Right lobe of liver (tissue), 6 donors: ENCODE measurements at regions not wholly inside any gene's neighbourhood (a gene's known extent, or its start where the extent isn't known, plus 50 kb on each side); places are given as distances from the start of the nearest gene placed in this dataset.
A peak's percentile ranks its signal among the peaks of the same experiment; 100 is the strongest.

Experiments
- ATAC-seq, 4 donors: fragments of 200-7000 bp; cut with Tn5 transposase; one replicate each; pipeline ENCODE4 v1.9.1; 2020; ENCODE audit warnings: mild to moderate bottlenecking in 4 of 4, moderate library complexity in 4 of 4
- DNase-seq, 3 donors: peaks; one replicate each; pipeline ENCODE4 v3.0.0-alpha.2; 2020
- H3K27ac ChIP-seq, 3 donors: fragments of 200-600 bp; one replicate each; pipeline ENCODE4 v1.8.0; 2022
- H3K27me3 ChIP-seq, 2 donors: fragments of 200-600 bp; one replicate each; pipeline ENCODE4 v1.8.0; 2022
- H3K36me3 ChIP-seq, 4 donors: fragments of 200-600 bp; sonication (generic) in 1 of 4; one replicate each; pipeline versions ENCODE4 v1.5.1 to v1.8.0; 2017 to 2022; ENCODE audit warnings: control low read depth in 1 of 4
- H3K4me1 ChIP-seq, 4 donors: fragments of 200-600 bp; sonication (generic) in 1 of 4; one replicate each; pipeline versions ENCODE4 v1.5.1 to v1.8.0; 2017 to 2022; ENCODE audit warnings: control low read depth in 1 of 4
- H3K4me3 ChIP-seq, 3 donors: fragments of 200-600 bp; one replicate each; pipeline ENCODE4 v1.8.0; 2022
- H3K9me3 ChIP-seq, 4 donors: fragments of 200-600 bp; sonication (generic) in 1 of 4; one replicate each; pipeline versions ENCODE4 v1.5.1 to v1.8.0; 2017 to 2022; ENCODE audit warnings: control low read depth in 1 of 4
- CTCF ChIP-seq, 4 donors: fragments of 200-600 bp in 3 of 4; fragments of 450-650 bp in 1 of 4; IDR thresholded peaks; one replicate each; pipeline versions ENCODE4 v1.5.1 to v1.8.0; 2016 to 2022; ENCODE audit warnings: antibody characterized with exemption in 4 of 4, mild to moderate bottlenecking in 2 of 4
- POLR2A ChIP-seq: fragments of 450-650 bp; IDR thresholded peaks from one replicate; pipeline ENCODE4 v1.6.1; 2017; ENCODE audit warnings: antibody characterized with exemption, mild to moderate bottlenecking
- WGBS: methylation state at CpG from one replicate; pipeline ENCODE4 v1.1.6; 2018; ENCODE audit warnings: low coverage, low lambda C conversion rate; ENCODE audit not compliant: insufficient coverage; ENCODE audit errors: missing lambda C conversion rate; 5-methylcytosine and 5-hydroxymethylcytosine counted together
- intact Hi-C, 2 donors: fragments of 100-400 bp; cut with DNase I; formaldehyde crosslinking; loops; one replicate each; pipeline versions ENCODE4 v1.11.2 to v1.14.1; 2022
- donor health status: DM: no; HTN: yes; CAD: no.
- donor health status: DM: no; HTN: no; CAD: no.
- donor health status: DM: no; HTN: no; CAD: no.
- donor health status: DM: no; HTN: yes; CAD: no.
- donor health status: DM: no; HTN: yes; CAD: no.

GRCh38 chr7:156147756-156148504 is 335.7 kb upstream of the SHH start:
- no peaks in the 10 kb centered on the region for H3K9me3 ChIP-seq
- no peak overlapping the region for H3K27ac ChIP-seq
- H3K27me3 ChIP-seq = no peaks in the 10 kb centered on the region
- no peak for TF ChIP-seq POLR2A
- no peak for TF ChIP-seq CTCF (IDR thresholded peaks at IDR 0.05)
- no peak for DNase-seq
- H3K36me3 ChIP-seq = no peaks in the 10 kb centered on the region
- no peak overlapping the region for H3K4me3 ChIP-seq
- no peaks in the 10 kb centered on the region for H3K4me1 ChIP-seq
- intact Hi-C loops = no loop called here
- no peak for ATAC-seq
- WGBS = 65% methylated on average over 7 of the region's 15 CpGs

- no peaks in the 10 kb centered on the region for H3K9me3 ChIP-seq
- DNase-seq (no peak), ATAC-seq (peak in 2 of 4 donors; percentile 53 to 95)
Measured at GRCh38 chr7:156147104-156147503, 334.8 kb upstream of the SHH start.

GRCh38 chr7:156145996-156146395 is 333.7 kb upstream of the SHH start:
- WGBS = 75% methylated on average over 6 of the region's 8 CpGs
- intact Hi-C loops = no loop called here
- Histone ChIP-seq H3K9me3 (no peaks in the 10 kb centered on the region), H3K27me3 (no peaks in the 10 kb centered on the region), H3K36me3 (no peaks in the 10 kb centered on the region), H3K4me1 (no peaks in the 10 kb centered on the region), H3K27ac (no peak overlapping the region), H3K4me3 (no peak overlapping the region)
- DNase-seq (no peak), ATAC-seq (no peak)
- no peak for TF ChIP-seq POLR2A

More at GRCh38 chr7:156147104-156147503, 334.8 kb upstream of the SHH start:
- no peaks in the 10 kb centered on the region for H3K36me3 ChIP-seq
- H3K4me3 ChIP-seq = no peak overlapping the region
- no peak for TF ChIP-seq POLR2A
- TF ChIP-seq CTCF (IDR thresholded peaks at IDR 0.05) = no peak
- H3K4me1 ChIP-seq = no peaks in the 10 kb centered on the region
- WGBS = 58% methylated on average over 6 of the region's 6 CpGs
- H3K27me3 ChIP-seq = no peaks in the 10 kb centered on the region
- intact Hi-C loops = no loop called here
- H3K27ac ChIP-seq = no peak overlapping the region

- H3K36me3 ChIP-seq = no peaks in the 10 kb centered on the region
- no peak for TF ChIP-seq CTCF (IDR thresholded peaks at IDR 0.05)
- TF ChIP-seq POLR2A = no peak
- WGBS = 77% methylated on average over 6 of the region's 6 CpGs
- intact Hi-C loops = no loop called here
- no peaks in the 10 kb centered on the region for H3K9me3 ChIP-seq
- H3K27me3 ChIP-seq = no peaks in the 10 kb centered on the region
- H3K4me1 ChIP-seq = no peaks in the 10 kb centered on the region
- no peak for DNase-seq
- no peak for ATAC-seq
- no peak overlapping the region for H3K27ac ChIP-seq
- H3K4me3 ChIP-seq = no peak overlapping the region
Measured at GRCh38 chr7:156145184-156145583, 332.9 kb upstream of the SHH start.

- DNase-seq = no peak
- Histone ChIP-seq H3K4me3 (no peak overlapping the region), H3K36me3 (no peaks in the 10 kb centered on the region), H3K9me3 (no peaks in the 10 kb centered on the region), H3K4me1 (no peaks in the 10 kb centered on the region), H3K27me3 (no peaks in the 10 kb centered on the region), H3K27ac (no peak overlapping the region)
- TF ChIP-seq CTCF (IDR thresholded peaks at IDR 0.05) (no peak), POLR2A (no peak)
- WGBS = 0% methylated on average over 1 of the region's 7 CpGs
- peak in 1 of 4 donors; percentile 30 for ATAC-seq
- intact Hi-C loops = no loop called here
Measured at GRCh38 chr7:156143683-156144082, 331.4 kb upstream of the SHH start.
